ENCODE measurements at regions not wholly inside any gene's neighbourhood (a gene's known extent, or its start where the extent isn't known, plus 50 kb on each side); places are given as distances from the start of the nearest gene placed in this dataset.

GRCh38 chr14:53462931-53463778 is 310.0 kb upstream of the DDHD1 start:
- no peak overlapping the region for H4K91ac ChIP-seq (ENCODE audit: insufficient read length, low read depth, low read length)
- WGBS (ENCODE audit: extremely low coverage, insufficient read length, low lambda C conversion rate) = no CpG with 5 or more reads among the region's 9 CpGs
- H2BK15ac ChIP-seq (ENCODE audit: low read depth, low read length) = no peak overlapping the region
- DNase-seq = peak; percentile 29
- no peaks in the 10 kb centered on the region for H3K79me1 ChIP-seq (ENCODE audit: insufficient read depth, low read depth, low read length, poor library complexity, severe bottlenecking)
- H3K23ac ChIP-seq (ENCODE audit: insufficient read length, low read depth, low read length) = no peak overlapping the region
- H2BK12ac ChIP-seq (ENCODE audit: insufficient read length, low read depth, low read length) = no peak overlapping the region
- no peaks in the 10 kb centered on the region for H3K79me2 ChIP-seq (ENCODE audit: insufficient read depth, low read length)
- TF ChIP-seq CTCF (conservative IDR thresholded peaks at IDR 0.05) = no peak
- no peak overlapping the region for H2BK120ac ChIP-seq (ENCODE audit: low read depth, low read length, poor library complexity, severe bottlenecking)
- Mint-ChIP-seq H3K4me1 (peaks cover 12 to 14% of the 10 kb centered on the region in 2 experiments), H3K36me3 (ENCODE audit: insufficient read depth in 1 of 3, low read depth in 3 of 3) (peaks cover 0 to 2% (median 0%) of the 10 kb centered on the region in 3 experiments; a peak in 1 of 7 replicates), H3K27ac (0 out of 7 replicates have a peak overlapping the region, but pooled peaks of 1 of the 3 experiments have one; percentile 9), H3K4me3 (no peak overlapping the region), H3K27me3 (ENCODE audit: low read depth) (no peaks in the 10 kb centered on the region; the same call in 1 of the 2 replicates), H3K9me3 (0 out of 5 replicates have a peak, but pooled peaks cover 0 to 2% of the 10 kb centered on the region in 2 experiments)
- no peak overlapping the region for H2BK5ac ChIP-seq (ENCODE audit: insufficient read length, low read length)
- H3K4me1 ChIP-seq (ENCODE audit: insufficient read depth, low read length) = no peaks in the 10 kb centered on the region; the same call in 1 of the 2 replicates
- no peaks in the 10 kb centered on the region for H3K27me3 ChIP-seq (ENCODE audit: insufficient read depth, low read length)
- no peak overlapping the region for H3T11ph ChIP-seq (ENCODE audit: low read length)
- no peak overlapping the region for H3K18ac ChIP-seq (ENCODE audit: insufficient read length, low read depth, low read length)
- H3K9ac ChIP-seq (ENCODE audit: extremely low read depth, insufficient read length, low read length) = no peak overlapping the region
- no peaks in the 10 kb centered on the region for H3K23me2 ChIP-seq (ENCODE audit: insufficient read length, low read depth, low read length, poor library complexity, severe bottlenecking)
- no peak overlapping the region for H3K56ac ChIP-seq (ENCODE audit: insufficient read length, low read depth, low read length)
- H3K4ac ChIP-seq (ENCODE audit: low read depth, low read length) = no peak overlapping the region
- H3K9me3 ChIP-seq (ENCODE audit: control insufficient read depth, low read depth, low read length) = no peaks in the 10 kb centered on the region
- no peak overlapping the region for H4K5ac ChIP-seq (ENCODE audit: insufficient read length, low read depth, low read length)
- no peak overlapping the region for H3K14ac ChIP-seq (ENCODE audit: insufficient read depth, low read length)
- H2BK20ac ChIP-seq (ENCODE audit: low read depth, low read length, poor library complexity, severe bottlenecking) = no peak overlapping the region
- H4K8ac ChIP-seq (replicated peaks; ENCODE audit: insufficient read length, low read depth, low read length) = no peak overlapping the region
- H3K27ac ChIP-seq (ENCODE audit: insufficient read length, low read depth, low read length) = no peak overlapping the region
- no peaks in the 10 kb centered on the region for H4K20me1 ChIP-seq (ENCODE audit: control insufficient read depth, insufficient read depth, insufficient read length)
- no peak overlapping the region for H2AK5ac ChIP-seq (ENCODE audit: insufficient read length, low read length)
- no peak overlapping the region for H3K4me2 ChIP-seq (ENCODE audit: insufficient read depth, insufficient read length, low read length)
- no peak overlapping the region for H2AFZ ChIP-seq (ENCODE audit: low read length)
